H1 (cell line): ENCODE measurements at regions not wholly inside any gene's neighbourhood (a gene's known extent, or its start where the extent isn't known, plus 50 kb on each side); places are given as distances from the start of the nearest gene placed in this dataset.
A peak's percentile ranks its signal among the peaks of the same experiment; 100 is the strongest.

ENCODE experiments used
- CTCF ChIA-PET: fragments of 300-600 bp; sonication (Branson Sonifier 250); formaldehyde crosslinking; loops from one replicate; lab custom pipeline; 2021; ENCODE audit not compliant: partially characterized antibody; lab: Charles Lee
- POLR2A ChIA-PET: fragments of 300-600 bp; sonication (Branson Sonifier 250); formaldehyde crosslinking; loops from one replicate; lab custom pipeline; 2021; ENCODE audit warnings: inconsistent platforms; ENCODE audit not compliant: partially characterized antibody; lab: Charles Lee
- DNase-seq, 2 experiments: peaks; one replicate each; pipeline versions ENCODE4 v3.0.0 to v3.0.0-alpha.2; 2010 to 2022; ENCODE audit warnings: low spot score in 2 of 2, low read depth in 1 of 2, mixed read lengths in 1 of 2
- FAIRE-seq: peaks from 2 replicates; lab custom pipeline; 2011; peaks lifted over from hg19 to GRCh38; lab: Jason Lieb, UNC
- H2AFZ ChIP-seq: 2 replicates; pipeline ENCODE4 v1.8.1; 2012; ENCODE audit warnings: low read length, inconsistent platforms
- H2AK5ac ChIP-seq: 2 replicates; pipeline ENCODE4 v1.6.1; 2013; ENCODE audit warnings: low read depth, low read length
- H2BK120ac ChIP-seq: replicated peaks from 2 replicates; pipeline ENCODE3; 2013; ENCODE audit warnings: low read depth, low read length, inconsistent platforms
- H2BK12ac ChIP-seq: 2 replicates; pipeline ENCODE4 v1.6.1; 2013; ENCODE audit warnings: low read depth, low read length
- H2BK15ac ChIP-seq: 2 replicates; pipeline ENCODE4 v1.6.1; 2013; ENCODE audit warnings: low read length
- H2BK20ac ChIP-seq: 2 replicates; pipeline ENCODE4 v1.6.1; 2013; ENCODE audit warnings: low read length
- H2BK5ac ChIP-seq: 2 replicates; pipeline ENCODE4 v1.6.1; 2013; ENCODE audit warnings: low read depth, low read length
- H3K14ac ChIP-seq: 2 replicates; pipeline ENCODE4 v1.6.1; 2013; ENCODE audit warnings: inconsistent platforms; ENCODE audit not compliant: insufficient read length
- H3K18ac ChIP-seq: 2 replicates; pipeline ENCODE4 v1.6.1; 2013; ENCODE audit warnings: low read length; ENCODE audit errors: extremely low read depth
- H3K23ac ChIP-seq: 2 replicates; pipeline ENCODE4 v1.6.1; 2013; ENCODE audit warnings: inconsistent platforms; ENCODE audit not compliant: insufficient read length
- H3K23me2 ChIP-seq: 2 replicates; pipeline ENCODE4 v1.6.1; 2013; ENCODE audit warnings: low read depth, low read length
- H3K27ac ChIP-seq: 2 replicates; pipeline ENCODE4 v1.6.1; 2011; ENCODE audit warnings: low read depth, low read length, inconsistent platforms
- H3K27me3 ChIP-seq, 4 experiments: replicated peaks in 1 of 4; 1 replicate in 1 of 4; 2 replicates in 3 of 4; pipeline versions ENCODE4 v1.6.1 to v1.8.1; 2011 to 2013; ENCODE audit warnings: low read length in 3 of 4, mild to moderate bottlenecking in 3 of 4, inconsistent platforms in 2 of 4, mixed read lengths in 2 of 4, moderate library complexity in 1 of 4; ENCODE audit not compliant: control insufficient read depth in 3 of 4, insufficient read depth in 3 of 4; ENCODE audit errors: extremely low read depth in 1 of 4
- H3K36me3 ChIP-seq, 4 experiments: 2 replicates each; pipeline versions ENCODE4 v1.6.1 to v1.8.1; 2011 to 2013; ENCODE audit warnings: mild to moderate bottlenecking in 4 of 4, low read length in 3 of 4, moderate library complexity in 2 of 4, control low read depth in 1 of 4, inconsistent platforms in 1 of 4; ENCODE audit not compliant: insufficient read depth in 4 of 4, control insufficient read depth in 2 of 4
- H3K4ac ChIP-seq: replicated peaks from 2 replicates; pipeline ENCODE3; 2013; ENCODE audit warnings: low read length, low read depth, mixed read lengths, inconsistent platforms; ENCODE audit not compliant: insufficient read length
- H3K4me1 ChIP-seq, 4 experiments: replicated peaks in 1 of 4; 1 replicate in 1 of 4; 2 replicates in 3 of 4; pipeline versions ENCODE4 v1.6.1 to v1.8.1; 2011 to 2013; ENCODE audit warnings: low read length in 3 of 4, inconsistent platforms in 2 of 4, mixed read lengths in 1 of 4; ENCODE audit not compliant: insufficient read depth in 4 of 4, control insufficient read depth in 3 of 4
- H3K4me2 ChIP-seq, 2 experiments: 2 replicates each; pipeline versions ENCODE4 v1.6.1 to v1.8.1; 2011 to 2013; ENCODE audit warnings: low read depth in 2 of 2, low read length in 2 of 2, control low read depth in 1 of 2, inconsistent platforms in 1 of 2, mild to moderate bottlenecking in 1 of 2; ENCODE audit not compliant: insufficient read depth in 1 of 2
- H3K4me3 ChIP-seq, 4 experiments: fragments of 200-600, 300-600 bp in 1 of 4; sonication (generic), shearing (Covaris generic), sonication (Bioruptor Twin) in 1 of 4; 2 replicates each; pipeline versions ENCODE4 v1.5.1 to v1.8.1; 2011 to 2016; ENCODE audit warnings: low read length in 4 of 4, low read depth in 3 of 4, control low read depth in 2 of 4, inconsistent platforms in 2 of 4, mild to moderate bottlenecking in 2 of 4, mixed read lengths in 1 of 4, moderate library complexity in 1 of 4; ENCODE audit not compliant: insufficient read depth in 2 of 4; ENCODE audit errors: extremely low read depth in 1 of 4
- H3K56ac ChIP-seq: replicated peaks from 2 replicates; pipeline ENCODE3; 2013; ENCODE audit warnings: low read depth, mild to moderate bottlenecking, mixed read lengths, low read length, inconsistent platforms; ENCODE audit not compliant: insufficient read length
- H3K79me1 ChIP-seq: 2 replicates; pipeline ENCODE4 v1.6.1; 2013; ENCODE audit warnings: low read depth, low read length, control low read depth
- H3K79me2 ChIP-seq, 2 experiments: 2 replicates each; pipeline versions ENCODE4 v1.6.1 to v1.8.1; 2012 to 2013; ENCODE audit warnings: low read length in 2 of 2, mild to moderate bottlenecking in 2 of 2, inconsistent platforms in 1 of 2; ENCODE audit not compliant: insufficient read depth in 2 of 2, control insufficient read depth in 1 of 2
- H3K9ac ChIP-seq, 4 experiments: replicated peaks in 1 of 4; 1 replicate in 1 of 4; 2 replicates in 3 of 4; pipeline versions ENCODE4 v1.6.1 to v1.8.1; 2011 to 2013; ENCODE audit warnings: low read depth in 3 of 4, low read length in 3 of 4, control low read depth in 2 of 4, mild to moderate bottlenecking in 2 of 4, moderate library complexity in 2 of 4, inconsistent platforms in 1 of 4; ENCODE audit errors: extremely low read depth in 1 of 4
- H3K9me3 ChIP-seq, 2 experiments: 2 replicates each; pipeline versions ENCODE4 v1.6.1 to v1.8.1; 2012 to 2013; ENCODE audit warnings: mild to moderate bottlenecking in 2 of 2, moderate library complexity in 2 of 2, control low read depth in 1 of 2, inconsistent platforms in 1 of 2, low read depth in 1 of 2, low read length in 1 of 2, mixed read lengths in 1 of 2; ENCODE audit not compliant: insufficient read depth in 2 of 2
- H4K20me1 ChIP-seq, 2 experiments: replicated peaks in 1 of 2; 2 replicates each; pipeline versions ENCODE3 to v1.8.1; 2011 to 2013; ENCODE audit warnings: inconsistent platforms in 2 of 2, low read length in 2 of 2, mild to moderate bottlenecking in 1 of 2; ENCODE audit not compliant: insufficient read depth in 2 of 2, control insufficient read depth in 1 of 2
- H4K5ac ChIP-seq: 2 replicates; pipeline ENCODE4 v1.6.1; 2013; ENCODE audit warnings: low read length, low read depth, mixed read lengths, inconsistent platforms; ENCODE audit not compliant: insufficient read length
- H4K8ac ChIP-seq: 2 replicates; pipeline ENCODE4 v1.8.0; 2013; ENCODE audit warnings: mild to moderate bottlenecking, moderate library complexity, low read length, inconsistent platforms; ENCODE audit not compliant: insufficient read depth; ENCODE audit errors: extremely low read depth
- H4K91ac ChIP-seq: replicated peaks from 2 replicates; pipeline ENCODE3; 2013; ENCODE audit warnings: low read length, mixed read lengths, inconsistent platforms; ENCODE audit not compliant: insufficient read length
- CEBPB ChIP-seq: IDR thresholded peaks from 2 replicates; pipeline ENCODE4 v1.6.1; 2012; ENCODE audit warnings: low read depth, low read length
- CTCF ChIP-seq, 3 experiments: IDR thresholded peaks; 1 replicate in 2 of 3; 2 replicates in 1 of 3; pipeline versions ENCODE4 v1.5.1 to v1.6.1; 2011; ENCODE audit warnings: low read length in 3 of 3, mild to moderate bottlenecking in 3 of 3, inconsistent platforms in 2 of 3, low read depth in 1 of 3, moderate library complexity in 1 of 3; ENCODE audit not compliant: insufficient read depth in 1 of 3; ENCODE audit errors: control extremely low read depth in 1 of 3
- HDAC6 ChIP-seq: IDR thresholded peaks from one replicate; pipeline ENCODE4 v1.7.1; 2012; ENCODE audit warnings: low read depth, mild to moderate bottlenecking, inconsistent platforms, low read length, moderate library complexity
- RAD21 ChIP-seq, 2 experiments: IDR thresholded peaks in 1 of 2; conservative IDR thresholded peaks in 1 of 2; 2 replicates each; pipeline ENCODE4 v1.6.1; 2011; ENCODE audit warnings: low read depth in 2 of 2, low read length in 2 of 2, improper control_type of control experiment in 1 of 2, inconsistent platforms in 1 of 2, mild to moderate bottlenecking in 1 of 2, moderate library complexity in 1 of 2
- WGBS, 2 experiments: shearing (Covaris generic) in 1 of 2; methylation state at CpG; one replicate each; pipeline versions ENCODE4 v1.1.6 to v1.1.7; 2013 to 2015; ENCODE audit warnings: low lambda C conversion rate in 2 of 2, mixed read lengths in 2 of 2, inconsistent platforms in 1 of 2, low coverage in 1 of 2, missing lambda C conversion rate in 1 of 2; ENCODE audit not compliant: insufficient replicate concordance in 2 of 2, insufficient coverage in 1 of 2, insufficient read length in 1 of 2; ENCODE audit errors: extremely low coverage in 1 of 2, missing lambda C conversion rate in 1 of 2; 5-methylcytosine and 5-hydroxymethylcytosine counted together

GRCh38 chr1:118826669-118827068 is 161.5 kb downstream of the TBX15 start:
- 69% methylated on average over 3 of the region's 3 CpGs; no CpG with 5 or more reads in 1 of the 2 experiments for WGBS, 2 experiments
- H3K27me3 ChIP-seq: no peaks in the 10 kb centered on the region
- no peaks in the 10 kb centered on the region for H4K20me1 ChIP-seq
- H2BK15ac ChIP-seq: no peak overlapping the region
- no peak overlapping the region for H4K5ac ChIP-seq
- no peak overlapping the region for H2BK120ac ChIP-seq
- no peaks in the 10 kb centered on the region for H3K23me2 ChIP-seq
- peaks cover 5 to 7% of the 10 kb centered on the region in 2 experiments; a peak in 3 of 4 replicates for H3K9me3 ChIP-seq
- H2BK5ac ChIP-seq: no peak overlapping the region
- H3K79me2 ChIP-seq: no peaks in the 10 kb centered on the region
- H3K79me1 ChIP-seq: no peaks in the 10 kb centered on the region
- DNase-seq (no peak), FAIRE-seq (no peak)
- H3K9ac ChIP-seq: no peak overlapping the region
- H3K4me3 ChIP-seq: no peak overlapping the region
- H2AFZ ChIP-seq: 0 out of 2 replicates have a peak overlapping the region, but pooled peaks have one; percentile 14
- H3K23ac ChIP-seq: no peak overlapping the region
- no peak overlapping the region for H4K8ac ChIP-seq
- ChIA-PET CTCF (interaction anchor here (1.2 to 2.1 kb wide), 3 partner anchors 81 to 182 kb away, joined by 3 to 4 read pairs (median 3); no protein-coding TSS in a partner anchor), POLR2A (no interaction called here)
- no peaks in the 10 kb centered on the region for H3K36me3 ChIP-seq
- no peak overlapping the region for H3K27ac ChIP-seq
- no peak overlapping the region for H3K56ac ChIP-seq
- no peak overlapping the region for H4K91ac ChIP-seq
- no peaks in the 10 kb centered on the region for H3K4me1 ChIP-seq
- no peak overlapping the region for H3K14ac ChIP-seq
- no peak overlapping the region for H2AK5ac ChIP-seq
- no peak overlapping the region for H2BK20ac ChIP-seq
- no peak overlapping the region for H3K4ac ChIP-seq
- TF ChIP-seq RAD21 (IDR thresholded peaks at IDR 0.05 in 1 of 2, conservative IDR thresholded peaks at IDR 0.05 in 1 of 2; ENCODE audit: low read depth in 2 of 2, low read length in 2 of 2): peak; percentile 40 to 48
- peak; percentile 44; the same call in 1 of the 2 replicates for TF ChIP-seq CEBPB
- TF ChIP-seq CTCF (IDR thresholded peaks at IDR 0.05; ENCODE audit: control extremely low read depth in 1 of 3, insufficient read depth in 1 of 3, low read depth in 1 of 3, low read length in 3 of 3): peak in 1 of 3 experiments; percentile 48; a peak in 1 of 4 replicates
- no peak for TF ChIP-seq HDAC6
- TF ChIP-seq, all 59 proteins: peak for 3
- no peak overlapping the region for H3K18ac ChIP-seq
- no peak overlapping the region for H2BK12ac ChIP-seq
- no peak overlapping the region for H3K4me2 ChIP-seq
